KG1 (cell line): ENCODE measurements at regions not wholly inside any gene's neighbourhood (a gene's known extent, or its start where the extent isn't known, plus 50 kb on each side); places are given as distances from the start of the nearest gene placed in this dataset.
A peak's percentile ranks its signal among the peaks of the same experiment; 100 is the strongest.

Experiments
- DNase-seq: peaks from one replicate; lab custom pipeline; 2025; lab: John Stamatoyannopoulos, UW

DNA sequence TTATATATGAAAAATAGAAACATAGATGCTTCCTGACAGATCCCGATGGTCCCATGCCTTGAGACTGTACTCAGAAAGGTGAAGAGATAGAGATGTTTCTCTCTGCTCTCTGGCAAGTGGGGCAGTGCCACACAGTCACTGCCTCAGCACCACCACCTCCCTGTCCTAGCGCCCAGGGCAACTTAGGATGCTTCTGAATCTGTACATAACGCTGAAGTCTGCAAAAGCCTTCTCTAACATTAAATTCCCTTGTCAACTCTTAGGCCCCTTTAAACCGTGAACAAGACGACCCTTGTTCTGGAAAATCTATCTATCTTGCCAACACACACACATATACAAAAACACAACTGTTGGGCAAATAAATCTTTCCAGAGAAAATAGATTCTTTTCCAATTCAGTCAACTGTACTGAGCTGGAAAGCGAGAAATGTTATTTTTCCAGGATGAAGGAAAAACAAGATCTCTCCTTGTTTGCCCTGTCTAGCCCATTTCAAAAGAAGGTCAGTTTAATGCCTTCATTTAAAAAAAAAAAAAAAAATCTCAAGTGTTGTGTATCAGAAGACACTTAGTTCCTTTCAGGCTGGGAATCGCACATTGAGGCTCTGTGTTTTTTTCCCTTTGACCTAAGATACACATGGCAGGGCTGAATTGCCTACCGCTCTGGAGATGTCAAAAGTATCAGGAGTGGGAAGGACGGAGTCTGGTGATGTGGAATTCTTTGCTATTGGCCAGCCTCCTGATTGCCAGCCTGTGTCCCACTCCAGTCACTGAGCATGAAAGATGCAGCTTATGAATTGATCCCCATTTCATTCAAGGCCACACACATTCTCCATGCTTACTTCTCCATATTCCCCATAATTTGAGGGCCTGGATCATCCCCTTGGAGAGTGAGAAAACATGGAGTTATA, 241.4 kb downstream of the LACC1 start:
- DNase-seq = no peak

GRCh38 chr13:44124352-44124751, 244.6 kb downstream of the LACC1 start:
- no peak for DNase-seq

GRCh38 chr13:44125943-44126469, 246.3 kb downstream of the LACC1 start:
- no peak for DNase-seq

GRCh38 chr13:44128552-44129001, 245.0 kb upstream of the SERP2 start:
- DNase-seq = no peak

DNA sequence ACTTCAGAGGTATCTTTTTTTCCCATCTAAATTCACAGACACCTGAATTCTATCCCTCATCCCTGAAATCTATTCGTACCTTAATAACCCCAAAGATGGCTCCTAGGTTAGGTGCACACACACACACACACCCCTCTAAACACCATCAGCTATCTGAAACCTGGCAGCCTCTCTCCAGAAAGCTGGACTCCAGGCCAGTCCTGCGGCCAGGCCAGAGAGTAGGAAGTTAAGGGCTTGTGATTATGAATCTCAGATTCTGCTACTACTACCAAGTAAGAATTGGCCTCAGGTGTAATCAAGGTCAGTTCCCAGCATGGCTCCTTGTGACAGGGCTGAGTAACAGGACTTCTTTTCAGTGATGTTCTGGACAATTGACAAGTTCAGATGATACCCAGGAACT, 244.2 kb upstream of the SERP2 start:
- DNase-seq = no peak

DNA sequence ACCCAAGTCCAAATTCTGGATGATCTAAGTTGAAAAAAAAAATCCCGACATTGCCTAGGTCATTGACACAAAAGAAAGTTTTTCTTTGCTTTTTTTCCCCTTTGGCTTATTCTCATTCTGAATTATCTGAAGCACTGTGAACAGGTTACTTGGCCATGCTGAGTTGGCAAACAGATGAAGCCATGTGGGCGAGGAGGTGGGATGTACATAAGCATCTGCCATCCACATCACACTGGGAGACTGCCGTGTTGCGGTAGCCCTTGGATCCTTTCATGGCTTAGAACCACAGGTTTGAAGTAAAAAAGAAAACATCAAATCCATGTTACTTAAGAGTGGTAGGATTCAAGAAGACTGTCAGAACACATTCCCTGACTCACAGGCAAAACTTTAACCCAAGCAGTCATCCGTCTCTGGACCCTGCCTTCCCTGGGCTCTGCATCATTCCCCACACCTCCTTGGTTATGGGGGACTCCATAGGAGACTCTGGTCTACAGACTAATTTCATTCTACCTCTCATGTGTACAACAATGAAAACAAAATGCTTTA, 242.5 kb upstream of the SERP2 start:
- DNase-seq = no peak

GRCh38 chr13:44132710-44133109, 240.9 kb upstream of the SERP2 start:
- no peak for DNase-seq

DNA sequence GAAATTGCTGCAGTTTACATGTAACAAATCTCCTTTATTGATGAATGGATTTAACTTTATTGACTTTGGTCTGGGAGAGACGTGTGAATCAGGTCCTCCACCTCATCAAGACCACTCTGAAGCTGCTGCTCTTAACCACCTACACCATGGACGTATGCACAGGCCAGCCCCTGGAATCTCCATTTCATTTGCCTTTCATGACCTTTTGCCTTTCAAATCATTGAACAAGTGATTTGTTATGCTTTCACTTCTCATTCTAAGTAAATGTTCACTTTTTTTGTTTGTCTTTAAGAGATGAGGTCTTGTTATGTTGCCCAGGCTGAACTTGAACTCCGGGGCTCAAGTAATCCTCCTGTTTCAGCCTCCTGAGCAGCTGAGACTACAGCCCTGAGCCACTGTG, 240.0 kb upstream of the SERP2 start:
- no peak for DNase-seq

GRCh38 chr13:44135566-44135965, 238.1 kb upstream of the SERP2 start:
- DNase-seq = no peak

- no peak for DNase-seq
These were observed 236.8 kb upstream of the SERP2 start for GRCh38 chr13:44136696-44137268.

DNA sequence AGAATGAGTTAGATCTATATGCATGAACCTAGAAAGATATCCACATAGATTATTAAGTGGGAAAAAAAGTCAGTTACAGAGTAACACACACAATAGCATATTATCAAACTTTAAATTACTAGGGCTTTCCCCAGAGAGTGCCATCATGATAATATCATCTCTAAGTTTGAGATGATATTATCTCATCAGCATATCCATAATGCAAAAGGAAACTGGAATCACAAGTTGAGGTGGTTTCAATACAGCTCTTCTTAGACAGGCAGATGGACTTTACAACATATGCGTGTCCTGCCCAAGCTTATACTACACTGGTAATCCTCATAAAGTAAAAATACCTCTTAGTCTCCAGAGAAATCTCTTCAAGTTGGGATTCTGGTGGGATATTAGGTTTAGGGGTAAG, 236.2 kb upstream of the SERP2 start:
- DNase-seq = no peak

DNA sequence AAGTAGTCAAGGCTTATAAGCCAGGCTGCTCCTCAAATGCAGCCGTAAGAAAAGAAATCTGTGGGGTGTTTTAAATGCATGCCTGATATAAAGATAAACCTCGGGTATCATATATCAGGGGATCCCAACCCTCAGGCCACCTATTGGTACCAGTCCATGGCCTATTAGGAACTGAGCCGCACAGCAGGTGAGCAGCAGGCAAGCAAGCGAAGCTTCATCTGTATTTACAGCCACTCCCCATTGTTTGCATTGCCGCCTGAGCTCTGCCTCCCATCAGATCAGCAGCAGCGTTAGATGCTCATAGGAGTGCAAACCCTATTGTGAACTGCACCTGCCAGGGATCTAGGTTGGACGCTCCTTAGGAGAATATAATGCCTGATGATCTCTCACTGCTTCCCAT, 233.5 kb upstream of the SERP2 start:
- no peak for DNase-seq

DNA sequence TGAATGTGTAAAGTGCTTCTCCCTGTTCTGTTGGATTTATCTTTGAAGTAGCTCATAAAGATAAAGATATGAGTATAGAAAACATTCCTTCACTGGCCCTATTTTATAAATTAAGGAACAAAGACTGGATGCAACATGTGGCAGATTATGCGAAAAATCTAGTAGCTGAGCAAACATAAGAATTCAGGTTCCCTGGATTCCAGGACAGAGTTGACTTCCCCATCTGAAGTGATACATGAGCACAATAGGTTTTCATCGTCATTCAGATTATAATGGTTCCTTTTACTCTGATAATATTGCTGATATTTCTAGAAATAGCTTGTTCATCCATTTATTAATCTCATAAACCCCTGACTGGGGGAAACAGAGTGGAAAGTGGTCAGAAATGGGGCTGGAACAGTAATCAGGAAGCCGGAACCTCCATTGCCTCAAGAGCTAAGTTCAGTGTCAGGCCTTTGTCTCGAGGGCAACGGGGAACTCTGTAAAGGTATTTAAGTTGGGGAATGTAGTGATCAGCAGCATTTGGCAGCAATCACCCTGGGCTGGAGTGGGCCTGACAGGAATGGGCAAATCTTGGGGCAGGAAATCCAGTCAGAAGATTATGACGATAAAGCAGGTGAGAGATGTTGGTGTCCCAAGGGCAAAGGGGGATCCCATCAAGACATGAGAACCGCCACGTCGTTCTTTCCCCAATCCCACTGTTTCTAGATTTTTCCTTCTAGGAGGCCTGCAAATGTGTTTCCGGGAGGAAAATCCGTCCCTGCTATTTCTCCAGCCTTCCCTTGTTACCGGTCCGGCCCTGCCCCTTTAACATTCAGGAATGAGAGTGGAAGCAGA, 232.5 kb upstream of the SERP2 start:
- no peak for DNase-seq

- DNase-seq = peak; percentile 71
These were observed 231.7 kb upstream of the SERP2 start for GRCh38 chr13:44141725-44142539.

DNA sequence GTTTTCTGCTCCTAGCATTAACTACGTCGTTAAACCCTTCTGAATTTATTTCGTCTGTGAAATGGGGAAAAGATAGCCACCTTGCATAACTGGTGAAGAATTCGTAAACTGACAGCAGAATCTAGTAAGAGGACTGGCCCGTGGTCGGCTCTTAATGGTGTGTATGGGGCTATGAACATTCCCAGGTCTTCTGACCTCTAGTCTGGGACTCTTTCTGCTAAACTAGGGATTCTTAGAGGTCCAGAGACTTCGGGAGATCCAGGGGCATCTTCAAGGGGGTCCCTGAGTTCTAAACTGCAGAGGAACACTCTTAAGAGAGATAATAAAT, 231.1 kb upstream of the SERP2 start:
- peak; percentile 71 for DNase-seq

DNA sequence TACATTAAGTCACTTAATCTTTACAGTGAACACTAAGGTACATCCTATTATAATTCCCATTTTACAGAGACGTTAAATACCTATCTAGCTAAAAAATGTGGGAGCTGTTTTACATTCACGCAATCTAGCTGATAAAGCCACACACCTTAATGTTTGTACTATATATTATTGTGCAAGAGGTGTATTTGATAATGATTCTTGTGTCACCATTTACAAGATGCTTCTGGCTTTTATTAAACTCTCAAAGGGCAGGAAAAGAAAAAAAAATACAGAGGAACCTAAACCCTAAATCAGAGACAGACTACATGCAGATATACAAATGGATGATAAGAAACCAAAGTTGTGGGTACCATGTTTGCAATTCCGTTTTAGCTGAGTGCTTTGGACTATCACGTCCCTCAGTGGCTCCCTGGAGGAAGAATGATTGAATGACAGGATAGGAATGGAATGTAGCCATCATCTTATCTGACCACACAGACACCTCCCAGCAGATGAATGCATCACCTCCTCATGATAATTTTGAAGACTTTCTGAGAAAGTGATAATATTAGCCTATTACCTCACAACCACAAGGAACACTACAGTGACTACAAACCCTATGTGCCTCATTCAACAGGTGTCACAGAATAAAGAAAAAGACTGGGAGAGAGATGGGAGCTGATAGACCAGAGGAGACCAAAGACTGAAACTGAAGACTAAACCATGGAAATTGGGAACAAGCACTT, 230.5 kb upstream of the SERP2 start:
- no peak for DNase-seq

DNA sequence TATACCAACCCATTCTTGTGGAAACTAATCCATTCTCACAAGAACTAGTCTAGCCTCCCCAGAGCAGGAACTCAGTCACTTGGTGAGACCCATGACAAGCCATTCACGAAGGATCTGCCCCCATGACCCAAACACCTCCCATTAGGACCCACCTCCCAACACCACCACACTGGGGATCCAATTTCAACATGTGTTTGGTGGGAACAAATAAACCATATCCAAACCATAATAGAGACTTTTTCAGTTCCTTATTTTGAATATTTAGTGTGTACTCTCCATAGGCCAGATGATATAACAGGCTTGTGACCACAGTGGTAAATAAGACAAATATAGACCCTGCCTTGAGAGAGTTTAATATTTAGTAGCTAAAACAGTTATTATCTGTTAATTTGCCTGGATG, 227.5 kb upstream of the SERP2 start:
- DNase-seq = no peak

DNA sequence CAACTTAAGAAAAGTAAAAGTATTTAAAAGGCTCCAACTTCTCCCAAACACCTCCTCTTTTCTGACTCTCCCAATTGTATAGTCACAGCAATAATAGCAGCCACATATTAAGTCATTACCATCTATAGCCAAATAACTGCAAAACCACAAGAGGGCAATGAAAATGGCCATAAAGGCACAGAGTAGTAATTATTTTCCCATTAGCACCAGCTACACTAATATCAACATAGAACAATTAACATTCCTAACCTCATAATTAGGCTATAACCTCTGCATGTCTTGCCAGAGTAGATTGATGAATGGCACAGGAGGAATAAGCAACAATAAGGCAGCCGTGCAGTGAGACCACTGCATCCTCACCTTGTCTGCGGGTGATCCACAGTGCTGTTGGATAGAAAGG, 226.4 kb upstream of the SERP2 start:
- DNase-seq = no peak

GRCh38 chr13:44147648-44148047, 226.0 kb upstream of the SERP2 start:
- no peak for DNase-seq

- DNase-seq = no peak
These were observed 225.3 kb upstream of the SERP2 start for GRCh38 chr13:44148159-44148914.
